ENCODE measurements at regions not wholly inside any gene's neighbourhood (a gene's known extent, or its start where the extent isn't known, plus 50 kb on each side); places are given as distances from the start of the nearest gene placed in this dataset.

DNA sequence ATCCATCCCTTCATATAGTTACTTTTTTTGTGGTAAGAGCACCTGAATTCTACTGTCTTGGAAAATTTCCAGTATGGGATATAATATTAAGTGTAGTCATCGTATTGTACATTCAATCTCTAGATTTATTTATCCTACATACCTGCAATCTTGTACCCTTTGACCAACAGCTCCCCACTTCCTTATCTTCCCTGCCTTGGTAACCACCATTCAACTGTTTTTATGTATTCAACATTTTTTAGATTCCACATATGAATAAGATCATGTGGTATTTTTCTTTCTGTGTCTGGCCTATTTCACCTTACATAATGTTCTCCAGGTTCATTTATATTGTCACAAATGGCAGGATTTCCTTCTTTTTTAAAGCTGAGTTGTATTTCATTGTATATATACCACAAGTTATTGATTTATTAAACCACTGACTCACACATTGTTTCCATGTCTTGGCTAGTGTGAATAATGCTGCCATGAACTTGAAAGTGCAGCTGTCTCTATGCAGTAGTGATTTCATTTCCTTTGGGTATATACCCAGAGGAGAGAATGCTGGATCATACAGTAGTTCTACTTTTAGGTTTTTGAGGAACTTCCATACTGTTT lies 572.5 kb downstream of the MAGEB5 start (continued):
- TF ChIP-seq JUNB (IDR thresholded peaks at IDR 0.05): no peak
- TF ChIP-seq MEF2B (IDR thresholded peaks at IDR 0.05; ENCODE audit: partially characterized antibody, poor library complexity, severe bottlenecking): no peak
- TF ChIP-seq GATAD2B (conservative IDR thresholded peaks at IDR 0.05; ENCODE audit: low read depth): no peak
- no peak for TF ChIP-seq PML (IDR thresholded peaks at IDR 0.05; ENCODE audit: low read length)
- TF ChIP-seq, protein P1, sequence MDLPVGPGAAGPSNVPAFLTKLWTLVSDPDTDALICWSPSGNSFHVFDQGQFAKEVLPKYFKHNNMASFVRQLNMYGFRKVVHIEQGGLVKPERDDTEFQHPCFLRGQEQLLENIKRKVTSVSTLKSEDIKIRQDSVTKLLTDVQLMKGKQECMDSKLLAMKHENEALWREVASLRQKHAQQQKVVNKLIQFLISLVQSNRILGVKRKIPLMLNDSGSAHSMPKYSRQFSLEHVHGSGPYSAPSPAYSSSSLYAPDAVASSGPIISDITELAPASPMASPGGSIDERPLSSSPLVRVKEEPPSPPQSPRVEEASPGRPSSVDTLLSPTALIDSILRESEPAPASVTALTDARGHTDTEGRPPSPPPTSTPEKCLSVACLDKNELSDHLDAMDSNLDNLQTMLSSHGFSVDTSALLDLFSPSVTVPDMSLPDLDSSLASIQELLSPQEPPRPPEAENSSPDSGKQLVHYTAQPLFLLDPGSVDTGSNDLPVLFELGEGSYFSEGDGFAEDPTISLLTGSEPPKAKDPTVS (IDR thresholded peaks at IDR 0.05; ENCODE audit: low read depth, low read length): no peak
- TF ChIP-seq, protein P2, sequence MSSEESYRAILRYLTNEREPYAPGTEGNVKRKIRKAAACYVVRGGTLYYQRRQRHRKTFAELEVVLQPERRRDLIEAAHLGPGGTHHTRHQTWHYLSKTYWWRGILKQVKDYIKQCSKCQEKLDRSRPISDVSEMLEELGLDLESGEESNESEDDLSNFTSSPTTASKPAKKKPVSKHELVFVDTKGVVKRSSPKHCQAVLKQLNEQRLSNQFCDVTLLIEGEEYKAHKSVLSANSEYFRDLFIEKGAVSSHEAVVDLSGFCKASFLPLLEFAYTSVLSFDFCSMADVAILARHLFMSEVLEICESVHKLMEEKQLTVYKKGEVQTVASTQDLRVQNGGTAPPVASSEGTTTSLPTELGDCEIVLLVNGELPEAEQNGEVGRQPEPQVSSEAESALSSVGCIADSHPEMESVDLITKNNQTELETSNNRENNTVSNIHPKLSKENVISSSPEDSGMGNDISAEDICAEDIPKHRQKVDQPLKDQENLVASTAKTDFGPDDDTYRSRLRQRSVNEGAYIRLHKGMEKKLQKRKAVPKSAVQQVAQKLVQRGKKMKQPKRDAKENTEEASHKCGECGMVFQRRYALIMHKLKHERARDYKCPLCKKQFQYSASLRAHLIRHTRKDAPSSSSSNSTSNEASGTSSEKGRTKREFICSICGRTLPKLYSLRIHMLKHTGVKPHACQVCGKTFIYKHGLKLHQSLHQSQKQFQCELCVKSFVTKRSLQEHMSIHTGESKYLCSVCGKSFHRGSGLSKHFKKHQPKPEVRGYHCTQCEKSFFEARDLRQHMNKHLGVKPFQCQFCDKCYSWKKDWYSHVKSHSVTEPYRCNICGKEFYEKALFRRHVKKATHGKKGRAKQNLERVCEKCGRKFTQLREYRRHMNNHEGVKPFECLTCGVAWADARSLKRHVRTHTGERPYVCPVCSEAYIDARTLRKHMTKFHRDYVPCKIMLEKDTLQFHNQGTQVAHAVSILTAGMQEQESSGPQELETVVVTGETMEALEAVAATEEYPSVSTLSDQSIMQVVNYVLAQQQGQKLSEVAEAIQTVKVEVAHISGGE (CRISPR knock-in tag; IDR thresholded peaks at IDR 0.05): no peak
- no peak for TF ChIP-seq ESRRA (IDR thresholded peaks at IDR 0.05; ENCODE audit: low read length)
- TF ChIP-seq SMC3 (IDR thresholded peaks at IDR 0.05; ENCODE audit: borderline replicate concordance, low read length): no peak

Data from GM12878 (cell line).